OCI-LY1 (cell line): ENCODE measurements at regions not wholly inside any gene's neighbourhood (a gene's known extent, or its start where the extent isn't known, plus 50 kb on each side); places are given as distances from the start of the nearest gene placed in this dataset.

Source experiments
- H2AFZ ChIP-seq: fragments of 200-600 bp; sonication (generic), shearing (Covaris generic); 2 replicates; pipeline ENCODE4 v1.6.0; 2014; ENCODE audit warnings: antibody characterized with exemption, mild to moderate bottlenecking, low read length
- H3F3A ChIP-seq: fragments of 200-600 bp; sonication (generic), shearing (Covaris generic); 2 replicates; pipeline ENCODE4 v1.6.0; 2014; ENCODE audit warnings: mild to moderate bottlenecking, antibody characterized with exemption, low read length, moderate library complexity; ENCODE audit not compliant: insufficient read depth
- H3K27ac ChIP-seq: fragments of 200-600 bp; sonication (generic); 2 replicates; pipeline ENCODE4 v1.5.1; 2014; ENCODE audit warnings: low read length, mixed run types, mild to moderate bottlenecking, low read depth; ENCODE audit not compliant: poor library complexity, severe bottlenecking
- H3K27me3 ChIP-seq: fragments of 200-600 bp; sonication (generic); 2 replicates; pipeline ENCODE4 v1.6.0; 2014; ENCODE audit warnings: antibody characterized with exemption, mild to moderate bottlenecking, low read length, moderate library complexity; ENCODE audit not compliant: insufficient read depth
- H3K36me3 ChIP-seq: fragments of 200-600 bp; sonication (generic); 2 replicates; pipeline ENCODE4 v1.6.1; 2014; ENCODE audit warnings: mild to moderate bottlenecking, antibody characterized with exemption, low read length, moderate library complexity, mixed read lengths; ENCODE audit not compliant: insufficient read depth
- H3K4me1 ChIP-seq: fragments of 200-600 bp; sonication (generic); 2 replicates; pipeline ENCODE4 v1.5.1; 2014; ENCODE audit warnings: mild to moderate bottlenecking, low read length, moderate library complexity; ENCODE audit not compliant: insufficient read depth, severe bottlenecking
- H3K4me2 ChIP-seq: fragments of 200-600 bp; sonication (generic), shearing (Covaris generic); 2 replicates; pipeline ENCODE4 v1.6.1; 2014; ENCODE audit warnings: low read length
- H3K4me3 ChIP-seq: fragments of 200-600 bp; sonication (generic); 2 replicates; pipeline ENCODE4 v1.5.1; 2014; ENCODE audit warnings: low read length, low read depth, mild to moderate bottlenecking, mixed read lengths; ENCODE audit not compliant: poor library complexity, severe bottlenecking
- H3K79me2 ChIP-seq: fragments of 200-600 bp; shearing (Covaris generic); 2 replicates; pipeline ENCODE4 v1.6.1; 2016; ENCODE audit warnings: mixed run types, low read length, mixed read lengths; ENCODE audit not compliant: insufficient read depth
- H3K9ac ChIP-seq: fragments of 200-600 bp; sonication (generic), shearing (Covaris generic); 2 replicates; pipeline ENCODE4 v1.6.1; 2014; ENCODE audit warnings: mild to moderate bottlenecking, low read length, mixed read lengths
- H3K9me2 ChIP-seq: fragments of 200-600 bp; sonication (generic), shearing (Covaris generic); 2 replicates; pipeline ENCODE4 v1.6.1; 2014; ENCODE audit warnings: low read depth, mild to moderate bottlenecking, low read length, mixed read lengths
- H3K9me3 ChIP-seq: fragments of 200-600 bp; shearing (Covaris generic); 2 replicates; pipeline ENCODE4 v1.6.1; 2014; ENCODE audit warnings: low read length, mixed read lengths
- H4K20me1 ChIP-seq: fragments of 200-600 bp; sonication (generic), shearing (Covaris generic); 2 replicates; pipeline ENCODE4 v1.6.0; 2016; ENCODE audit warnings: mild to moderate bottlenecking, low read length; ENCODE audit not compliant: insufficient read depth
- CTCF ChIP-seq: fragments of 200-600 bp; sonication (generic), shearing (Covaris generic); IDR thresholded peaks from 2 replicates; pipeline ENCODE4 v1.5.1; 2017; ENCODE audit warnings: mild to moderate bottlenecking, antibody characterized with exemption, low read length, moderate library complexity, mixed read lengths
- EZH2 ChIP-seq: fragments of 200-600 bp; sonication (generic), shearing (Covaris generic); IDR thresholded peaks from 2 replicates; pipeline ENCODE4 v1.8.0; 2017; ENCODE audit warnings: borderline replicate concordance, mixed run types, mild to moderate bottlenecking, antibody characterized with exemption, low read length, moderate library complexity, mixed read lengths

- Histone ChIP-seq H4K20me1 (no peaks in the 10 kb centered on the region), H3K4me3 (no peak overlapping the region), H3K36me3 (no peaks in the 10 kb centered on the region), H3K27me3 (no peaks in the 10 kb centered on the region), H3K4me2 (no peak overlapping the region), H3K9me3 (no peaks in the 10 kb centered on the region), H3K4me1 (no peaks in the 10 kb centered on the region), H3K9ac (no peak overlapping the region), H2AFZ (no peak overlapping the region), H3K9me2 (no peaks in the 10 kb centered on the region), H3K27ac (no peak overlapping the region), H3K79me2 (no peaks in the 10 kb centered on the region; the same call in 1 of the 2 replicates), H3F3A (no peaks in the 10 kb centered on the region)
- TF ChIP-seq CTCF = no peak
These were observed 679.3 kb upstream of the ALCAM start for GRCh38 chr3:104687362-104687761.

- Histone ChIP-seq H3K4me2 (no peak overlapping the region), H3K9me2 (no peaks in the 10 kb centered on the region), H3K36me3 (no peaks in the 10 kb centered on the region), H3K27me3 (no peaks in the 10 kb centered on the region), H3K9me3 (no peaks in the 10 kb centered on the region), H2AFZ (no peak overlapping the region), H3K4me3 (no peak overlapping the region), H4K20me1 (no peaks in the 10 kb centered on the region), H3K9ac (no peak overlapping the region), H3F3A (no peaks in the 10 kb centered on the region), H3K27ac (no peak overlapping the region), H3K79me2 (no peaks in the 10 kb centered on the region), H3K4me1 (no peaks in the 10 kb centered on the region)
- TF ChIP-seq CTCF (no peak), EZH2 (no peak)
These were observed 670.2 kb upstream of the ALCAM start for GRCh38 chr3:104696470-104696869.

- H3K36me3 ChIP-seq = no peaks in the 10 kb centered on the region
- H3K4me1 ChIP-seq = peaks cover 12% of the 10 kb centered on the region
- H3K4me2 ChIP-seq = no peak overlapping the region
- H4K20me1 ChIP-seq = no peaks in the 10 kb centered on the region
- no peaks in the 10 kb centered on the region for H3K79me2 ChIP-seq
- no peaks in the 10 kb centered on the region for H3K27me3 ChIP-seq
- H3K9me2 ChIP-seq = no peaks in the 10 kb centered on the region
- H3K9ac ChIP-seq = no peak overlapping the region
- H3K4me3 ChIP-seq = no peak overlapping the region
- H3F3A ChIP-seq = no peaks in the 10 kb centered on the region
- no peaks in the 10 kb centered on the region for H3K9me3 ChIP-seq
- H3K27ac ChIP-seq = no peak overlapping the region
- TF ChIP-seq CTCF (no peak), EZH2 (no peak)
- no peak overlapping the region for H2AFZ ChIP-seq
These were observed 655.3 kb upstream of the ALCAM start for GRCh38 chr3:104711406-104711805.
